ENCODE measurements at regions not wholly inside any gene's neighbourhood (a gene's known extent, or its start where the extent isn't known, plus 50 kb on each side); places are given as distances from the start of the nearest gene placed in this dataset.

- Histone ChIP-seq H2BK12ac (ENCODE audit: low read depth, low read length) (peak overlapping the region; percentile 41; the same call in 1 of the 2 replicates), H3K4ac (replicated peaks; ENCODE audit: insufficient read length, low read depth, low read length) (peak overlapping the region; percentile 40), H4K5ac (ENCODE audit: insufficient read length, low read depth, low read length) (no peak overlapping the region), H3K14ac (ENCODE audit: insufficient read length) (no peak overlapping the region), H3K9ac (replicated peaks in 1 of 4; ENCODE audit: extremely low read depth in 1 of 4, low read depth in 3 of 4, low read length in 3 of 4) (no peak overlapping the region; a peak in 1 of 7 replicates), H4K20me1 (replicated peaks in 1 of 2; ENCODE audit: control insufficient read depth in 1 of 2, insufficient read depth in 2 of 2, low read length in 2 of 2) (peaks cover 0 to 3% of the 10 kb centered on the region in 2 experiments), H2BK5ac (ENCODE audit: low read depth, low read length) (peak overlapping the region; percentile 13; the same call in 1 of the 2 replicates), H2BK15ac (ENCODE audit: low read length) (peak overlapping the region; percentile 53; the same call in 1 of the 2 replicates), H3K36me3 (ENCODE audit: control insufficient read depth in 2 of 4, insufficient read depth in 4 of 4, low read length in 3 of 4) (peaks cover 0 to 4% (median 1%) of the 10 kb centered on the region in 4 experiments; a peak in 1 of 8 replicates), H3K23me2 (ENCODE audit: low read depth, low read length) (peaks cover 2% of the 10 kb centered on the region; the same call in 1 of the 2 replicates), H3K79me2 (ENCODE audit: control insufficient read depth in 1 of 2, insufficient read depth in 2 of 2, low read length in 2 of 2) (no peaks in the 10 kb centered on the region), H3K27ac (ENCODE audit: low read depth, low read length) (0 out of 2 replicates have a peak overlapping the region, but pooled peaks have one; percentile 30), H3K56ac (replicated peaks; ENCODE audit: insufficient read length, low read depth, low read length) (no peak overlapping the region), H3K79me1 (ENCODE audit: low read depth, low read length) (no peaks in the 10 kb centered on the region), H4K8ac (ENCODE audit: extremely low read depth, insufficient read depth, low read length) (no peak overlapping the region), H3K9me3 (ENCODE audit: insufficient read depth in 2 of 2, low read depth in 1 of 2, low read length in 1 of 2) (peaks cover 16 to 23% of the 10 kb centered on the region in 2 experiments), H4K91ac (replicated peaks; ENCODE audit: insufficient read length, low read length) (peak overlapping the region; percentile 13), H2BK20ac (ENCODE audit: low read length) (0 out of 2 replicates have a peak overlapping the region, but pooled peaks have one; percentile 2), H3K4me2 (ENCODE audit: insufficient read depth in 1 of 2, low read depth in 2 of 2, low read length in 2 of 2) (peak overlapping the region in 1 of 2 experiments; percentile 19; a peak in 2 of 4 replicates), H2AFZ (ENCODE audit: low read length) (peak overlapping the region; percentile 83), H2BK120ac (replicated peaks; ENCODE audit: low read depth, low read length) (no peak overlapping the region), H3K4me3 (ENCODE audit: extremely low read depth in 1 of 4, insufficient read depth in 2 of 4, low read depth in 3 of 4, low read length in 4 of 4) (no peak overlapping the region), H2AK5ac (ENCODE audit: low read depth, low read length) (peak overlapping the region; percentile 96; the same call in 1 of the 2 replicates), H3K27me3 (replicated peaks in 1 of 4; ENCODE audit: control insufficient read depth in 3 of 4, extremely low read depth in 1 of 4, insufficient read depth in 3 of 4, low read length in 3 of 4) (no peaks in the 10 kb centered on the region), H3K4me1 (replicated peaks in 1 of 4; ENCODE audit: control insufficient read depth in 3 of 4, insufficient read depth in 4 of 4, low read length in 3 of 4) (peaks cover 0 to 10% (median 5%) of the 10 kb centered on the region in 4 experiments; a peak in 4 of 7 replicates), H3K18ac (ENCODE audit: extremely low read depth, low read length) (0 out of 2 replicates have a peak overlapping the region, but pooled peaks have one; percentile 4), H3K23ac (ENCODE audit: insufficient read length) (no peak overlapping the region)
- DNase-seq (ENCODE audit: low read depth in 1 of 2, low spot score in 2 of 2) = no peak
- POLR2A ChIA-PET (ENCODE audit: partially characterized antibody) = interaction anchor here (0.8 kb wide), 1 partner anchor 12 kb away, joined by 3 read pairs; no protein-coding TSS in a partner anchor
- CTCF ChIA-PET (ENCODE audit: partially characterized antibody) = interaction anchor here (0.6 to 3.4 kb wide), 8 partner anchors 9 to 502 kb away, joined by 3 to 13 read pairs (median 8); no protein-coding TSS in a partner anchor
- WGBS, 2 experiments (ENCODE audit: extremely low coverage in 1 of 2, insufficient coverage in 1 of 2, insufficient read length in 1 of 2, insufficient replicate concordance in 2 of 2, low coverage in 1 of 2, low lambda C conversion rate in 2 of 2, missing lambda C conversion rate in 1 of 2) = 73% methylated on average over 15 of the region's 15 CpGs; no CpG with 5 or more reads in 1 of the 2 experiments
- TF ChIP-seq KDM1A (IDR thresholded peaks at IDR 0.05; ENCODE audit: borderline replicate concordance, low read length) (no peak), ASH2L (IDR thresholded peaks at IDR 0.05; ENCODE audit: low read length) (peak; percentile 23)
- no peak for FAIRE-seq
Measured at GRCh38 chr15:66931768-66932633, 133.4 kb upstream of the SMAD3 start.
